ENCODE measurements at regions not wholly inside any gene's neighbourhood (a gene's known extent, or its start where the extent isn't known, plus 50 kb on each side); places are given as distances from the start of the nearest gene placed in this dataset.
"Not testable (repeated sequence)": the region's sequence is repeated elsewhere in the genome, so short reads cannot be mapped to it uniquely, and the experiment has no call there.

DNA sequence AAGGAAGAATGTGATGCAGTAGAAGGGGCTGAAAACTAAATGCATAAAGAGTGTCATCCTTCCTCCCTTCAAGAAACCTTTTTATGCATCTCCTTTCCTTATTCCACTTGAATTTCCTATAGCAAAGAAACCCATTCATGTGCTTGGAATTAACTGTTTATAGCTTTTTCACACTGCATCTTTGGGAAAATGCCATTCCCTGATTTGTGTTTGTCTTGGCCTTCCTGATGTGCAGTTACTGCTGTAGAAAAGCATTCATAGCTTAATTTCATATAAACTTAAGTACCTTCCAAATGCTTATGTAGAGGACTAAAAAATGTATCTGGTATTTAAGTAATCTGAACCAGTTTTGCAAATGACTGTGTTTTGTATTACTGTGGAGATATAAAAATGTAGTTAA, 61.8 kb downstream of the SDR9C7 start:
- no peak for DNase-seq (ENCODE audit: low spot score)
- TF ChIP-seq CTCF (IDR thresholded peaks at IDR 0.05; ENCODE audit: extremely low read depth, missing control alignments), result no peak

GRCh38 chr12:56867216-56867615, 67.0 kb downstream of the SDR9C7 start:
- no peak for TF ChIP-seq CTCF (IDR thresholded peaks at IDR 0.05; ENCODE audit: extremely low read depth, missing control alignments)
- DNase-seq (ENCODE audit: low spot score), result no peak

DNA sequence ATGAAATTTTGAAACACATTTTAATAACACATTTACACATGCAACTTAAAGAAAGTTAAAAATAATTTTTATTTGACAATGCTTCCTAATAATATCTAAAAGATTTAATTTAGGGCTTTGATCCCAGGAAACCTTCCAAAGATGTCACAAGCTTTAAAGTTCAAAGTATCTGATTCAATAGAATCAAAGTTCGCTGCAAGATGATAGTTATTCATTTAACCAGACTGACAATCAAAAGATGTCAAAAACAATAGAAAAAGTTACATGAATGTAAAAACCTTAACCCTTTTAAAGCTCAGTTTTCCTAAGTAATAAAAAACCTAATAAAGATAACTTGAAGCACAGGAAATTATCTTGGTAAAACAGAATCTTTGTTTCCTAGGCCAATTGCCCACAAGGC, 67.7 kb downstream of the SDR9C7 start:
- DNase-seq (ENCODE audit: low spot score), result no peak
- TF ChIP-seq CTCF (IDR thresholded peaks at IDR 0.05; ENCODE audit: extremely low read depth, missing control alignments), result no peak

DNA sequence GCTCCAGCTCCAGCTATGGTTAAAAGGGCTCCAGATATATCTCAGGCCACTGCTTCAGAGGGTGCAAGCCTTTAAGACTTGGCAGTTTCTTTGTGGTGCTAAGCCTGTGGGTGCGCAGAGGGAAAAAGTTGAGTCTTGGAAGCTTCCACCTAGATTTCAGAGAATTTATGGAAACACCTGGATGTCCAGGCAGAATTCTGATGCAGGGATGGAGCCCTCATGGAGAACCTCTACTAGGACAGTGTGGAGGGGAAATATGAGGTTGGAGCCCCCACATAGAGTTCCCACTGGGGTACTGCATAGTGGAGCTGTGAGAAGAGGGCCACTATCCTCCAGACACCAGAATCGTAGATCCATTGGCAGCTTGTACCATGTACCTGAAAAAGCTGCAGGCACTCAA, 69.9 kb downstream of the SDR9C7 start:
- DNase-seq (ENCODE audit: low spot score), result no peak
- no peak for TF ChIP-seq CTCF (IDR thresholded peaks at IDR 0.05; ENCODE audit: extremely low read depth, missing control alignments)

- DNase-seq (ENCODE audit: low spot score), result no peak
- TF ChIP-seq CTCF (IDR thresholded peaks at IDR 0.05; ENCODE audit: extremely low read depth, missing control alignments), result no peak
These were observed 70.4 kb downstream of the SDR9C7 start for GRCh38 chr12:56863789-56864188.

- no peak for DNase-seq (ENCODE audit: low spot score)
- no peak for TF ChIP-seq CTCF (IDR thresholded peaks at IDR 0.05; ENCODE audit: extremely low read depth, missing control alignments)
These were observed 71.9 kb downstream of the SDR9C7 start for GRCh38 chr12:56862264-56862663.

GRCh38 chr12:56853392-56853978, 80.7 kb downstream of the SDR9C7 start:
- DNase-seq (ENCODE audit: low spot score), result not testable (repeated sequence)

GRCh38 chr12:56851462-56851861, 82.7 kb downstream of the SDR9C7 start:
- TF ChIP-seq CTCF (IDR thresholded peaks at IDR 0.05; ENCODE audit: extremely low read depth, missing control alignments), result no peak
- no peak for DNase-seq (ENCODE audit: low spot score)

Measured in GM20000 (cell line).